GM18498 (cell line): ENCODE measurements at regions not wholly inside any gene's neighbourhood (a gene's known extent, or its start where the extent isn't known, plus 50 kb on each side); places are given as distances from the start of the nearest gene placed in this dataset.

Experiments
- ATAC-seq: cut with Tn5 transposase; IDR thresholded peaks from one replicate; pipeline ENCODE4 v1.9.1; 2021; ENCODE audit warnings: mild to moderate bottlenecking, moderate library complexity; ENCODE audit not compliant: unreplicated experiment

DNA sequence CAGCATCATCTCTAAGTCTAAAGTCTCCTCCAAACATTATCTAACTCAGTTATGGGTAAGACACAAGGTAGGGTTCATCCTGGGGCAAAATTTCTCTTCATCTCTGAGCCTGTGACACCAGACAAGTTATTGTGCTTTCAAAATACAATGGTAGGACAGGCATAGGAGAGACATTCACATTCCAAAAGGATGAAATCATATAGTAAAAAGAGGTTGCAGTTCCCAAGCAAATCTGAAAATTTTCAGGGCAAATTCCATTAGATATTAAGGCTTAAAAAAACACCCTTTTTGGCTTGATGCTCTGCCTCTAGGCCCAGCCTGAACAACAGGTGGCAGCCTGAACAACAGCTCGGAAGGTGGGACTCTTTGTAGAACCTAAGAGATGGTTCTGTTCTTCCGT, 448.3 kb upstream of the SLIT2 start:
- no peak for ATAC-seq

DNA sequence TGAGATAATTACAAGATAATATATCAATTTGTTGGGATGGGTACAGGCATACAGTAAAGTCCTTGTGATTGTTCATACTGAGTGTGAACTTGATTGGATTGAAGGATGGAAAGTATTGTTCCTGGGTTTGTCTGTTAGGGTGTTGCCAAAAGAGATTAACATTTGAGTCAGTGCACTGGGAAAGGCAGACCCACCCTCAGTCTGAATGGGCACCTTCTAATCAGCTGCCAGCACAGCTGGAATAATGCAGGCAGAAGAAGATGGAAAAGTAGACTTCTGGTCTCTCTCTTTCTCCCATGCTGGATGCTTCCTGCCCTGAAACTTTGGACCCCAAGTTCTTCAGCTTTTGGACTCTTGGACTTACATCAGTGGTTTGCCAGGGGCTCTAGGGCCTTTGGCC, 457.9 kb upstream of the SLIT2 start:
- ATAC-seq: no peak

DNA sequence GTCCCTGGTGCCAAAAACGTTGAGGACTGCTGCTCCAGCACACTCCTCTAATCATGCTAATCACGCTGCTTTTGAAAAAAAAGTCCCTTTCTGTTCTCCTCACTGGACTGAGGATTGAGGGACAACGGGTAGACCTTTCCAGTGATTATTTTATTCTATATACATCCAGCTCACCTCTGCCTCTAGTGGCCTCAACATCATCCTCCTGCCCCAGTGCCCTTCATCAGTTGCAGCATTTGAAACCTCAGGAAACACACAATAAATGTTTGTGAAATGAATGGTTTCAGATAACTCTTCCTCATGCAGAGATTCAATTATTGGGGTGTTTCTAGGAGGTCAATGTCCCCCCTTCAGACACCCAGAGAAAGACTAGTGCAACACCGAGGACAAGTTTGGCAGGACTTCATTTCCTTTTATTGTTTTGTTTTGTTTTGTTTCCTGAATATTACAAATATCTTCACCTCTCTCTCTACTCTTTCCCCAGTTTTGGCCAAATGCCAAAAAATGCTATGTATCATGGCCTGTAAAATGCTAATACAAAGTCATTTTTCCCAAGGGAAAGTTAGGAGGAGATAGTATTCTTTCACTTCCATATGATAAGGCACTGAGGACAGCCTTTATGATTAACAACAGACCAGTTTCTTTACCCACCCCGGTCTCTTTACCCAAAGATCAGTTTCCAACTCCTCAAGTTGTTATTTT, 460.1 kb upstream of the SLIT2 start:
- no peak for ATAC-seq

GRCh38 chr4:19786616-19787015, 465.1 kb upstream of the SLIT2 start:
- ATAC-seq: no peak

- ATAC-seq: no peak
Observed at GRCh38 chr4:19783667-19784223, 468.0 kb upstream of the SLIT2 start.

GRCh38 chr4:19780871-19781270, 470.8 kb upstream of the SLIT2 start:
- no peak for ATAC-seq

DNA sequence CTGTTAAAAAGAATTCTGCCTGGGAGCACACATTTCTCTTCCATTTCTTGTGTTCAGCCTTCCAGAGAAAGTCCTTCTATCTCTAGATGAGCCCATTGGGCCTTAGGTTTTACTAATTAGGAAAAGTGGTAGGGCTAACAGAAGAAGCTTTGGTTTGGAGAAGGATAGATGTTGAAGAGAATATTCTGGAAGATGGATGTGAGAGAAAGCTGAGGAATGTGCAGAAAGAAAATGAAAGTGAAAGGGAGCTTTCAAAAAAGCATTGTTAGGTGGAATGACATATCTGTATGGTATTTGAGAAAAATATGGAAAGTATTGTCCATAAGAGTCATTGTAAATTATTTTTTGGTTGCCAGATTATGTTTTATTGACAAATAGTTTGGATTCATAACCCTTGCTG, 474.8 kb upstream of the SLIT2 start:
- ATAC-seq: no peak

DNA sequence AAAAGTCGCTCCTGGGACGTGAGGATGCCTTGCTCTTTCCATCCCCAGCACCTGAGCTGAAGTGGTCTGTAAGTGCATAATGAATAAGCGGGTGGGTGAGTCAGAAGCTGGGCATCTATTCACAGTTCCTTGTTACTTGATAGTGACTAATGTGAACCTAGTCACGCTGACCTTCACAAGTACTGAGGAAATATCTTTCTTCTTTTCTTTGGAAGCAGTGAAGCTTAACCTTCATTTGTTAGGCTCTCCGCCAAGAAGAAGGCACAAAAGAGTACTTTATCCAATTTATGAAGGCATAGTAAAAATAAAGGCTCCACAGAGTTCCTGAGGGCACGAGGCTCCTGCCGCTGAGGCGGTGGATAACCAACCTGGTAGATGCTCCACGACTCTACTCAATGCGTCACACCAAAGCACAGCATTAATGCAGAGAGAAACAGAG, 475.7 kb upstream of the SLIT2 start:
- no peak for ATAC-seq

DNA sequence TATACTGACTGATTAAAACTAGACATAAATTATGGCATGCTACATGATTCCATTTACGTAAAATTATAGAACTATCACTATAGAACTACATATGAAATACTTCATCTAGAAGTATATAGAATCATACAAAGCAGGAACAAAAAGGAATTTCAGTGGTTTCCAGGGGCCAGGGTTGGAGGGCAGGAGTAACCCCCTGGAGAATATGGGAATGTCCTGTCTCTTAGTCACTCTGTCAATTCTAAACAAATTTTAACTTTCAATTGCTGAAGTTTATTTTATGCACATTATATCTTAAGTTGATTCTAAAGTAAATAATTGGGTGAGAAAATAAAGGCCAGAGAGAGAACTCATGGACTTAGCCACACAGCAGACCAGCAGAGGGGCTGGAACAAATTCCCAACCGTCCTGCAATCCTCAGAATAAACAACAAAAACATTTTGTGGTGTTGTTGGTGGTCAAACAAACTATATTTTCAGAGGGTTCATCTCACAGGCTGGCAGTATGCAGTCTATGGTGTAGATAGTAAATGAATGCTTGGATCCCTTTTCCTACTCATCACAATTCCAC, 476.9 kb upstream of the SLIT2 start:
- ATAC-seq: no peak

GRCh38 chr4:19772581-19772980, 479.1 kb upstream of the SLIT2 start:
- no peak for ATAC-seq

DNA sequence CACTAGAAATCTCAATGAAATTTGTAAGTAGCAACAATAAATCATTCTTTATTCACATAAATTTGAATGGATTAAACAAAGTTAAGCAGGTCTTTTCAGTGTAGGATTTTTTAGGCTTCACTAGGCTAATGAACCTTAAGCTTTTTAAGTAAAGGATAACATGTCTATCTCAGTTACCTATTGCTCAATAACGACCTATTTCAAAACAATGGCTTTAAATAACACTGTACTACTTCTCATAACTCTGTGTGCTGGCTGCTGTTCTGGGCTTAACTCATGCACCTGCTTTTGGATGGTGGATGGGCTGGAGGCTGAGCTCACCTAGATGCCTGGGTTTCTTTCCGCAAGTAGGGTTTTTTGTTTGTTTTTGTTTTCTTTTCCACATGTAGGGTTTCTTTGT, 495.0 kb upstream of the SLIT2 start:
- no peak for ATAC-seq

DNA sequence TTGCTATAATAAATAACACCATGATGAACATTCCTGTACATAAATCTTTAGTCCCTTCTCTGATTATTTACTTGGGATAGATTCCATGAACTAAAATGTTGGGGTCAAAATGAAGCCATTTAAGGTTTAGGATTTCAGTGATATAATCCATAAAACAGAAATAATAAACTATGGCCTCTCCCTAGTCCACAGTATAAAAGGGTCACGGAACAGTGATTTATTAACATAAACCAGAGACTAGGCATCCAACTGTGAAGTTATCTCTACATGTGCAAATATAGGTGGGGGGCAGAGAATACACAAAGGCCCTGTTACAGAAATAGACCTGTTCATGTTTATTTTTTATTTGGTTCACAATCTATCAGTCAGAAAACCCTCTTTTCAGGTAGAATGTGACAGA, 499.1 kb upstream of the SLIT2 start:
- ATAC-seq: no peak

DNA sequence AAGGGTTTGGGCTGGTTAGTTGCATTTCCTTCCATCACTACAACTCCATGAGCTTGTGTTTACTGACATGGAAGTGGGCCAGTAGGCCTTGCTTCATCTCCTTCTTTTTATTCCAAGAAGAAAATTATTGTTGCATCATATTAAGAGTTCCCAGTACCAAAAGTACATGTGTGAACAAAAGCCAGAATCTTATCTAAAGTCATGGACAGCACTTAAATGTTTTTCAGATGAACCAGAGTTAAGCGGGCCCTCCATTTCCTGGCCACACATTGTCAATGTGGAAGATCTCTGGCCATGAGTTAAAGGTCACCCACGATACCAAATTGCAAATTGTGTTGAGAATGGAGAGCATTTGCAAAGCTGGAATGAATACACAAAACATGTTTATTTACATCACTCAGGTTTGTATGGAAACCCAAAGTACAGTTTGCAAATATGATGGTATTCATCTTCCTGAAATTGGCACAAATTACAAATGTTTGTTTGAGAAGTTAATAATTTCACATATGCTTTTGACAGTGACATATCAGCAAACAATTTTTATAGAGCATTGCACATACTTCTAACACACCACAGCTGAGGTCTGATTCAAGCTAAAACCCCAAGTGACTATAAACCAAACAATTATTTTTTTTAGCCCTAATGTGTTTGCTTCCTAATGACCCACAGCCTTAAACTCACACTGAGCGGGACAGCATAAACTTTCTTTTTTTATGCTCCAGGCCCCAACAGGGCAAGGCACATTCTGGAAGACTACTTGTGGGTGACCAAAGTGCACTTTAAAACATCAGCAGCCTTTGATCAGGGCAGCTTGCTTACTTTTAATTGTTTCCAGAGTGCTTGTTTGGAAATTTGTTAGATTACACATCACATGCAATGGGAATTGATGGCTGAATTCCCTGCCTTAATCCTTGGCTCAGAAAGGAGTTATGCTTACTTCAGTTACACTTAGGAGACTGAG, 502.9 kb upstream of the SLIT2 start:
- no peak for ATAC-seq

DNA sequence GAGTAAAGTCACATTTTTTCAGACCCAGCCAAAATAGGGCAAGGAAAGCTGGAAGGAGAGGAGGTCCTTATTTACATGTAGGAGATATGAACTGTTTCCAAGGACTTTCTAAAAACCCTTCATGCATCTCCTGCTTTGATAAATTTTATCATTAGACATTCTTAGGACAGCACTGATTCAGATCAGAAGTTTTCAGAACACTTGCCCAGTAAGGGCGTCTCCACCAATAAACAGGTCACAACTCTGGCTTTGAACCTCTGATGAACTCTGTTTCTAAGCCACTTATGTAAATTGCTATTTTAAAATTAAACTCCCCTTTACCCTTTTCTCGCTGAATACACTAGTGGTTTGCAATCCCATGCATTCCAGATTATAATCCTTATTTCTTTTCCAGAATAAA, 505.3 kb upstream of the SLIT2 start:
- ATAC-seq: no peak

DNA sequence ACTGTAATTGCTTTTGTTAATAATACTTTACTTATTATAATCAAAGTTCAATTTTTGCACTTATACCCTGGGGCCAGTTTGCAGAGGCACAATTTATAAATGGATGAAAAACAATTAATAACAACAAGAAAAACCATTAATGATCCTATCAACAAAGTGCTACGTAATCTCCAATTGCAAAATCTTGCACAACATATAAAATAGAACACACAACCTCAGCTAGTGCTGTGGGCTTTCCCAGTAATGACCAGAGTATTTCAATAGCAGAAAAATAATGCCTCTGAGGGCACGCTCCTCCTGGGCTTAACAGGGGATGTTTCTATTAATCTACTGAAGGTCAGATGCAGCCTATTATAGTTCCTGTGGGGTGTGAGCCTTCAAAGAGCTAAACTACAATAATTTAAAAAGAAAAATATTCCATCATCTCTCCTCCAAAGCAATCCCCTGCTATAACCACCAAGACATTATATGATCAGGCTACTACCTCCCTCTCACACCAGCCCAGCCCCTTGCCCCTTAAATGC, 508.5 kb upstream of the SLIT2 start:
- ATAC-seq: no peak

DNA sequence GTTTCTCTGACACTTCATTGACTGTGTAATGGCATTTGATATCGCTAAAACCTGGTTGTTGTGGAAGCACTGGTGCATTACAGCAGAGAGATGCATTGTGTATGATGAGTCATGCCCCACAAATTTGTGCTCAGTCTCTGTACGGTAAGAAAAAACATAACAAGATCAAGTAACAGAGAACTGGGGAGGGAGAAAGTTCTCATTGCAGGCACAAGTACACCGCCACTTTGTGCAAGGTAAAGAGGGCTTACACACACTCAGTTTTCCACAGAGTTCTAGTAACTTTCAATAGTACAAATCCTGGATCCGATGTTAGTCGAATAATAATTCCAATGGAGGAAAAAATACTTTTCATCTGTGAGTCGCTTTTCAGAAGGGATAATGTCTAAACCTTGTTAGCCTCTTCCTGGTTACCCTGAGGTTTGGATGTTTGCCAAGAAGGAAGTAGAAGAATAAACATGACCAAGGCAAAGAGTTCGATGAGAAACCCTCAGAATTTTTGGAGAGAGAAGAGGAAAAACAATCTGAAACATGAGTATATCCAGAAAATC, 512.5 kb upstream of the SLIT2 start:
- no peak for ATAC-seq

- ATAC-seq: no peak
Observed at GRCh38 chr4:19736968-19737756, 514.5 kb upstream of the SLIT2 start.

- no peak for ATAC-seq
Observed at GRCh38 chr4:19735012-19735411, 516.7 kb upstream of the SLIT2 start.

- no peak for ATAC-seq
Observed at GRCh38 chr4:19729886-19730651, 521.6 kb upstream of the SLIT2 start.
